CD4-positive, CD25-positive, alpha-beta regulatory T cell (primary cell): ENCODE measurements at regions not wholly inside any gene's neighbourhood (a gene's known extent, or its start where the extent isn't known, plus 50 kb on each side); places are given as distances from the start of the nearest gene placed in this dataset.
"Not testable (repeated sequence)": the region's sequence is repeated elsewhere in the genome, so short reads cannot be mapped to it uniquely, and the experiment has no call there.

ENCODE experiments used
- ATAC-seq, 2 donors: fragments of 150-1000 bp; cut with Tn5 transposase; one replicate each; pipeline ENCODE4 v1.10.0; 2021; ENCODE audit warnings: low read depth in 2 of 2, moderate number of reproducible peaks in 2 of 2, moderate library complexity in 1 of 2
- DNase-seq, 3 donors: peaks; one replicate each; pipeline versions ENCODE4 v3.0.0 to v3.0.0-alpha.2; 2012 to 2022; ENCODE audit warnings: mixed read lengths in 1 of 3
- H3K27ac ChIP-seq: one replicate; pipeline ENCODE4 v1.7.0; 2013; ENCODE audit warnings: mild to moderate bottlenecking, low read length; ENCODE audit not compliant: insufficient read depth, poor library complexity, severe bottlenecking
- H3K27me3 ChIP-seq: one replicate; pipeline ENCODE4 v1.7.0; 2013; ENCODE audit warnings: low read length; ENCODE audit not compliant: control insufficient read depth, insufficient read depth
- H3K36me3 ChIP-seq: one replicate; pipeline ENCODE4 v1.7.0; 2013; ENCODE audit warnings: mild to moderate bottlenecking, low read length, moderate library complexity; ENCODE audit not compliant: control insufficient read depth, insufficient read depth
- H3K4me1 ChIP-seq: 2 replicates; pipeline ENCODE4 v1.7.0; 2013; ENCODE audit warnings: mild to moderate bottlenecking, low read length; ENCODE audit not compliant: insufficient read depth, control insufficient read depth, poor library complexity, severe bottlenecking
- H3K4me3 ChIP-seq: one replicate; pipeline ENCODE4 v1.7.0; 2013; ENCODE audit warnings: low read depth, mild to moderate bottlenecking, low read length, moderate library complexity
- H3K9me3 ChIP-seq, 2 experiments: 1 replicate in 1 of 2; 2 replicates in 1 of 2; pipeline ENCODE4 v1.7.0; 2013; ENCODE audit warnings: low read length in 2 of 2, mild to moderate bottlenecking in 1 of 2, moderate library complexity in 1 of 2; ENCODE audit not compliant: control insufficient read depth in 2 of 2
- H3K27ac Mint-ChIP-seq, 3 donors: one replicate each; pipeline ENCODE4 v1.8.0; 2020 to 2022; ENCODE audit warnings: mild to moderate bottlenecking in 3 of 3, mixed read lengths in 3 of 3, moderate library complexity in 2 of 3
- H3K27me3 Mint-ChIP-seq: one replicate; pipeline ENCODE4 v1.8.0; 2022; ENCODE audit warnings: mild to moderate bottlenecking, mixed read lengths
- H3K36me3 Mint-ChIP-seq: one replicate; pipeline ENCODE4 v1.8.0; 2020; ENCODE audit warnings: mixed read lengths
- H3K4me1 Mint-ChIP-seq, 4 donors: one replicate each; pipeline ENCODE4 v1.8.0; 2020 to 2022; ENCODE audit warnings: mixed read lengths in 4 of 4, mild to moderate bottlenecking in 1 of 4
- H3K4me3 Mint-ChIP-seq, 4 donors: one replicate each; pipeline ENCODE4 v1.8.0; 2020 to 2022; ENCODE audit warnings: mild to moderate bottlenecking in 4 of 4, mixed read lengths in 4 of 4, moderate library complexity in 3 of 4
- H3K9me3 Mint-ChIP-seq, 7 donors: one replicate each; pipeline ENCODE4 v1.8.0; 2020 to 2022; ENCODE audit warnings: mixed read lengths in 7 of 7, mild to moderate bottlenecking in 3 of 7, moderate library complexity in 2 of 7

- not testable (repeated sequence) for H3K4me3 Mint-ChIP-seq, H3K4me1 Mint-ChIP-seq, H3K4me1 ChIP-seq, H3K36me3 Mint-ChIP-seq, H3K27ac ChIP-seq, H3K27me3 Mint-ChIP-seq, H3K9me3 ChIP-seq, ATAC-seq, H3K36me3 ChIP-seq, H3K27me3 ChIP-seq, DNase-seq, H3K9me3 Mint-ChIP-seq, H3K27ac Mint-ChIP-seq, H3K4me3 ChIP-seq
These were observed 342.4 kb downstream of the ADGRD1 start for GRCh38 chr12:131296136-131296535.

DNA sequence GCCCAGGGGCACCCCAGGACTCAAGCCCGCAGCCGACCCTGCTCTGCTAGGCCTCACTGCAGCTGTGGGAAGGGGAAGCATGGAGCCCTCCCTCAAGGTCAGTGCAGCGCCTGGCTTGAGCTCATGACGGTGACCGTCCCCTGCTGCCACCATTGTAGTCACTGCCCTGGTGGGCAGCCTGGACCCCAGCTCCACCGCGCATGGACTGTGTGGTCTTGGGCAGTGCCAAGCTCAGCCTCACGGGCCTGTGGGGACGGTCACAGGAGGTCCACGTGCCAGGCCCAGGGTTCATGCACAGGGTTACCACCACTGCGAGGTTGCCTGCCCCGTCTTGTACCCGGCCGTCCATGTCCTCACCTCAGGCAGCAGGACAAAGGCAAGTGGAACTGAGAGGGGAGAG, 342.9 kb downstream of the ADGRD1 start:
- not testable (repeated sequence) for H3K4me3 Mint-ChIP-seq, H3K4me3 ChIP-seq, H3K9me3 Mint-ChIP-seq, H3K36me3 ChIP-seq, H3K27ac ChIP-seq, H3K4me1 ChIP-seq, H3K36me3 Mint-ChIP-seq, H3K27me3 Mint-ChIP-seq, ATAC-seq, DNase-seq, H3K9me3 ChIP-seq, H3K27ac Mint-ChIP-seq, H3K4me1 Mint-ChIP-seq, H3K27me3 ChIP-seq

DNA sequence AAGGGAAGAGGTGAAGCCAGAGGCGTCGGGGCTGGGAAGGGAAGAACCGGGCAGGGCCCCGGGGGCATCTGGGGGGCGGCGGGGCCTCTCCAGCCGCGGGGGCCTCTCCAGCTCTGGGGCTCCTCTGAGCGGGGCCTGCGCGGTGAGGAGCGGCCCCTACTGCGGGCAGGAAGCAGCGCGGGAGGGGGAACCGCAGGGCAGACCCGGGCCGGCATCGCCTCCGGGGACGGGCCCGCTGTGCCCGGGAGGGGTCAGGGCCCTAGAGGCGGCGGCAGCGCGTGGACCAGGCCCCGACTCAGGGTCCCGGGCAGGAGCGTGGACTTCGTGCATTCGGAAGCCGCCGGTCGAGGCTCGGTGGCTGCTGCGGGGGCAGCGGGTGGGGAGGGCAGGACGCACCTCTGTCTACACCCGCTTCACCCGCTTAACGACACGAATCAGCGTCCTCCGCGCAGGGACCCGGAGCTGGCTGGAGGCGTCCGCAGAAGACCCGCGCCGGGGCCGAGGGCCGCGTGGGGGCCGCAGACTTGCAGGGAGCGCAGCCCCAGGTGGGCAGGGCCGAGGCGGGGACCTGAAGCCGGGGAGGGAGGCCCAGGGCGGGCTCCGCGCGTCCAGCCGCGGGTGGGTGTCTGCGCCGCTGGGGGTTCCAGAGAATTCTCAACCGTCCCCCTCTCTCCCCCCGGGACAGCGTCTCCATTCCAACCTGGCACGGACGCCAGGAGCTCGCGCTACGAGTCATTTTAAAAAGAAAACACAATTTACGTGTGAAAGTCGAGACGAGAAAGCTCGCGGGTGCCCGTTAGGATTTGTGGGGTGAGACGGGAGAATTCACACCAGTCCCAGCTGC, 345.0 kb downstream of the ADGRD1 start:
- H3K9me3 Mint-ChIP-seq, H3K4me1 ChIP-seq, H3K27me3 Mint-ChIP-seq, H3K9me3 ChIP-seq, H3K27ac ChIP-seq, H3K27ac Mint-ChIP-seq, H3K27me3 ChIP-seq, H3K36me3 Mint-ChIP-seq, H3K4me1 Mint-ChIP-seq, DNase-seq, H3K4me3 ChIP-seq, H3K36me3 ChIP-seq, H3K4me3 Mint-ChIP-seq: not testable (repeated sequence)
- peak in 1 of 2 donors; percentile 33 for ATAC-seq

DNA sequence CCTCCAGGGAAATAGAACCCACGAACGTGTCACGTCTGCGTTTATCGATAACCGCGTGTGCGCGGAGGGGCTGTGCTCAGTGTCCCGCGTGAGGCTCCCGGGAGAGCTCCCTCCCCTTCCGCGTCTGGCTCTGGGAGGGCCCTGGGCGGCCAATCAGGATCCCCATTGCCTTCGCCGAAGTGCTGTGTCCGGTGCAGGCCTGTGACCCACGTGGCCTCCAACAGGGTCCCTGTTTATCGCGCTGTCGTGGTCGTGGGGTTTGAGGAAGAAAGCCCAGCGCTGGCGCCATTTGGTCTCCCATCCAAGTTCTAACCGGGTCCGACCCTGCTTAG, 345.6 kb downstream of the ADGRD1 start:
- not testable (repeated sequence) for H3K4me3 ChIP-seq, H3K9me3 ChIP-seq, ATAC-seq, H3K9me3 Mint-ChIP-seq, H3K4me1 ChIP-seq, H3K27me3 Mint-ChIP-seq, H3K36me3 ChIP-seq, DNase-seq, H3K4me1 Mint-ChIP-seq, H3K4me3 Mint-ChIP-seq, H3K27me3 ChIP-seq, H3K27ac Mint-ChIP-seq, H3K36me3 Mint-ChIP-seq, H3K27ac ChIP-seq

- not testable (repeated sequence) for ATAC-seq, H3K9me3 ChIP-seq, H3K27ac ChIP-seq, DNase-seq, H3K27ac Mint-ChIP-seq, H3K4me3 ChIP-seq, H3K36me3 Mint-ChIP-seq, H3K27me3 ChIP-seq, H3K36me3 ChIP-seq, H3K4me3 Mint-ChIP-seq, H3K9me3 Mint-ChIP-seq, H3K4me1 Mint-ChIP-seq, H3K4me1 ChIP-seq, H3K27me3 Mint-ChIP-seq
These were observed 349.9 kb downstream of the ADGRD1 start for GRCh38 chr12:131303576-131303975.

GRCh38 chr12:131304642-131305041, 350.9 kb downstream of the ADGRD1 start:
- not testable (repeated sequence) for H3K4me1 Mint-ChIP-seq, H3K27ac ChIP-seq, ATAC-seq, H3K36me3 Mint-ChIP-seq, H3K36me3 ChIP-seq, H3K9me3 Mint-ChIP-seq, H3K4me3 Mint-ChIP-seq, H3K4me3 ChIP-seq, H3K9me3 ChIP-seq, H3K4me1 ChIP-seq, DNase-seq, H3K27me3 ChIP-seq, H3K27ac Mint-ChIP-seq, H3K27me3 Mint-ChIP-seq

- Histone ChIP-seq H3K9me3 (no peaks in the 10 kb centered on the region), H3K27me3 (no peaks in the 10 kb centered on the region), H3K4me1 (no peaks in the 10 kb centered on the region), H3K4me3 (no peak overlapping the region), H3K27ac (no peak overlapping the region), H3K36me3 (no peaks in the 10 kb centered on the region)
- no peak for DNase-seq
- no peaks in the 10 kb centered on the region for H3K36me3 Mint-ChIP-seq
- no peak for ATAC-seq
- H3K4me1 Mint-ChIP-seq, result peaks cover 0 to 3% (median 0%) of the 10 kb centered on the region in 4 donors
- no peak overlapping the region for H3K4me3 Mint-ChIP-seq
- H3K27me3 Mint-ChIP-seq, result no peaks in the 10 kb centered on the region
- H3K27ac Mint-ChIP-seq, result no peak overlapping the region
- peaks cover 0 to 4% (median 0%) of the 10 kb centered on the region in 7 donors for H3K9me3 Mint-ChIP-seq
These were observed 356.0 kb downstream of the ADGRD1 start for GRCh38 chr12:131309700-131310099.

DNA sequence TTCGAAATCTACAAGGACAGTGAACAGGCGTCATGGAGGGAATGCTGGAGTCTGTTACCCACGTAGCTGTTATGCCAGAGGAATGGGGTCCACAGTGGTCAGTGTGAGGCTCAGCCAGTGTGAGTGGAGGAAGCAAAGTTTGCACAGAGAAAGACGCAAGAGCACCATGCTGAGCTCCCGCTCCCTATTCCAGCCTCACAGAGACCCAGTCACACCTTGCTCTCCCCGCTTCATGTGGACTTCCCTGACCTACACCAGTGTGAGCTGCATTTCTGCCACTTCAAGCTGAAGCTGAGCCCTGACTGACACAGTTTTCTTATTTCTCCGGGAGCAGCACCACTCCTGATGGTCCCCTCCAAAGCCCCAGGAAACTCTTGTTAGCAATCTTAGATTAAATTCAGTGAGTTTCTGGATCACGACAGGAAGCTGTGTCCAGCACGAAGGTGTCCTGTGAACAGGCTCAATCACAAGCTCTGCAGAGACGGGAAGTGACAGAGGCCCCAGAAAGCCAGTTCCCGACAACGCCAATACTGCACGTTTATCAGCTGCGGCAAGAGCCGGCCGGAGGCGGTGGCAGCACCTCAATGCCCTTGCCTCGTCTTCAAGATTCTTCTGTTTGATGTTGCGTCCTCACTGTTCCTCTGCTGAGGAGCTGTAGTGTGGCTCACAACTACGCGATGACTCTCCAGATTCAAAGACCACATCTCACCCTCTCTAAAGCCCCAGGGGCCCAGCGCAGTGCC, 356.7 kb downstream of the ADGRD1 start:
- H3K27me3 Mint-ChIP-seq, DNase-seq, H3K27me3 ChIP-seq, H3K4me3 Mint-ChIP-seq, H3K4me1 ChIP-seq, H3K36me3 Mint-ChIP-seq, H3K27ac Mint-ChIP-seq, ATAC-seq, H3K4me3 ChIP-seq, H3K9me3 Mint-ChIP-seq, H3K36me3 ChIP-seq, H3K4me1 Mint-ChIP-seq, H3K9me3 ChIP-seq, H3K27ac ChIP-seq: not testable (repeated sequence)
